HG02852 (cell line): ENCODE measurements at regions not wholly inside any gene's neighbourhood (a gene's known extent, or its start where the extent isn't known, plus 50 kb on each side); places are given as distances from the start of the nearest gene placed in this dataset.

ENCODE experiments used
- ATAC-seq: cut with Tn5 transposase; IDR thresholded peaks from one replicate; pipeline ENCODE4 v1.9.1; 2021; ENCODE audit warnings: mild to moderate bottlenecking, moderate library complexity; ENCODE audit not compliant: unreplicated experiment

DNA sequence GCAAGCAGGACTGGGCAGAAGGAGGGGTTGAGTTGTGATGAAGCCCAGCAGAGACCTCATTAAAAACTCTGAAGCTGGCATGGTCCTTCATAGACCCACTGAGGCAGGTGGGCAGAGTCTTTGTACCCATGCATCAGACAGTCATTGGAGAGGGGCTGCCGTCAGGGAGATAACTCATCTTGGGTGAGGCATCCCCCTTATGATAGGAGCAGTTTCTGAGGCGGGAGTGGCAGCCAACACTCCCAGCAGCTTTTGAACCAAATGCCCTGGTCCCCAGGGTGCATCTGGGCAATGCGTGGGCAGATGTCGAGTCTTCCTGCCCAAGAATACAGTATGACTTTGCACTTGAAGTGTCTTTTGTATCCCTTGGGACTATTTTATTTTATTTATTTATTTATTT lies 68.1 kb downstream of the HTR5A start:
- ATAC-seq, result no peak

DNA sequence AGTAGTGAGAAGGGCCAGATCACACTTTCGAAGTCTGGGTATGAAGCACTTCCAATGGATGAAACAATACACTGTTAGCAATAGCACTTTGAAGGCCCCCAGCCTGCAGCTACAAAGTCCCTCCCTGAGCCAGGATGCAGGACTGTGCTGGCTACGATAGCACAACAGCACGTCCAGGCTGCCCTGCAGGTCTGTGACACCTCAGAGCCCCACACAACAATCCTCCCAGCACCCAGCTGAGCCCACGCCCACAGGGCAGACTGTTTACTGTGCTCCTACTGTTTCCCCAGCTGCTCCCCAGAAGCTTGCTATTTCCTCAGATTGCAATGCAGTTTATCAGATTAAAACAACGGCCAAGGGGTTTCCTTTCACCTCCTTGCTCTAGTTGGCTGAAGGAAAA lies 71.4 kb downstream of the HTR5A start:
- no peak for ATAC-seq

DNA sequence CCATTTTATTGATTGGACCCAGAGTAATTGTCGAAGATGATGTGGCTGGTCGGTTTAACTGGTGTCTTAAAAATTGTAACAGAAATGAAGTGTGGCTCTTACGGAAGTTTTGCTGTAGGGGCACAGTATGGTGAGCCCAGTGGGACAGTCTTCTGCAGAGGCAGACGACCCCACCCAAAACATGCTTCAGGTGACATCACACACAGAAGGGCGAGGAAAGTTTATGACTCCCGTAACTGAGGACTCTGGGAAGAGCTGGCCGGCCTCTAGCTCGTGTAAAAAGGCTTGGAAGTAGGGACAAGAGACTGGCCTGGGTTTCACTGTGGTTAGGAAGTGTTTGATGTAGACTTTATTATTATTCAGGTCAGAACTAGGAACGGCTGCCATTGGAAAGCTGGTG lies 73.3 kb downstream of the HTR5A start:
- ATAC-seq, result no peak

GRCh38 chr7:155144371-155144770 lies 74.2 kb downstream of the HTR5A start:
- ATAC-seq, result no peak

GRCh38 chr7:155145477-155146255 lies 75.5 kb downstream of the HTR5A start:
- no peak for ATAC-seq

DNA sequence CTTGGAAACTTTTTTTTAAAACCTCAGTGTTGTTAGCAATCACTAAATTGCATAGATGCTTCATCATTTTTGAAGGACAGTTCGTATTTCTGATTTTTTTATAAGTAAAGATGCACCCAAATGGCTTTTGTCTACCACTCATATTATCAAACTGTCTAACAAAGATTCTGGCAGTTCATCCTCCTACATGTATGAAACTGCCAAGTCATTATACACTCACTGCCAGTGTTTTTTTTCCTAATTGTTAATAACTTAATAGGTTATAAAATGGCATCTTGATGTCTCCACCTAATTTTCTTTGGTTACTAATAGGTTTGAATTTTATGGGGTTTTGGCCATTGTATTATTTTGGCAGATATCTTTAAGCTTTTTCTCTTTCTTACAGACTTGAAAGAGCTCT lies 77.0 kb downstream of the HTR5A start:
- no peak for ATAC-seq

DNA sequence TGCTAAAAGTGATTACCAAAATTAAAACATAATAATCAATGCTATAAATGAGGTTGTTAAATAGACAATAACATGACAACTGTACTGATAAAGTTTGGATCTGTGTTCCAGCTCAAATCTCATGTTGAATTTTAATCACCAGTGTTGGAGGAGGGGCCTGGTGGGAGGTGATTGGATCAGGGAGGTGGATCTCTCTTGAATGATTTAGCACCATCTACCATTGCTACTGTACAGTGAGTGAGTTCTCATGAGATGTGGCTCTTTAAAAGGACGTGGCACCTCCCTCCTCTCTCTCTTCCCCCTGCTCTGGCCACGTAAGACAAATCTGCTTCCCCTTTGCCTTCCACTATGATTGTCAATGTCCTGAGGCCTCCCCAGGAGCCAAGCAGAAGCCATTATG lies 77.5 kb downstream of the HTR5A start:
- ATAC-seq, result no peak

GRCh38 chr7:155153676-155154075 lies 83.6 kb downstream of the HTR5A start:
- no peak for ATAC-seq

GRCh38 chr7:155154586-155154985 lies 84.5 kb downstream of the HTR5A start:
- ATAC-seq, result no peak

GRCh38 chr7:155161690-155162089 lies 91.6 kb downstream of the HTR5A start:
- ATAC-seq, result no peak

GRCh38 chr7:155162422-155162821 lies 92.3 kb downstream of the HTR5A start:
- ATAC-seq, result no peak

GRCh38 chr7:155163696-155164095 lies 93.6 kb downstream of the HTR5A start:
- no peak for ATAC-seq

DNA sequence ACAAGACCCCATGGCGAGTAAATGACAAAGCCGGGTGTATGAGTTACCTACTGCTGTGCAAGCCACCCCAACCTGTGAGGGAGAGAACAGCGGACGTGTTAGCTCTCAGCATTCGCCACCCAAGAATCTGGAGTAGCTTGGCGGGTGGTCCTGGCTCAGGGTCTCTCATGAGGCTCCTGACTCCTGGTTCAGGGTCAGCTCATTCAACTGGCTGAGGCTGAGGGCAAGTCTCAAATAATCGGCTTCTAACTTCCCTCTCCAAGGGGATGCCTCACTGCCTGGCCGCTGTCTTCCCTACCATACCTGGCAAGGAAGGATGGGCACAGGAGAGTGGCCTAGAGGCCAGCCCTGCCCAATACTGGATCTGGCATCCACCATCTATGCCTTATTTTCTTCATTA lies 94.2 kb downstream of the HTR5A start:
- ATAC-seq, result no peak

DNA sequence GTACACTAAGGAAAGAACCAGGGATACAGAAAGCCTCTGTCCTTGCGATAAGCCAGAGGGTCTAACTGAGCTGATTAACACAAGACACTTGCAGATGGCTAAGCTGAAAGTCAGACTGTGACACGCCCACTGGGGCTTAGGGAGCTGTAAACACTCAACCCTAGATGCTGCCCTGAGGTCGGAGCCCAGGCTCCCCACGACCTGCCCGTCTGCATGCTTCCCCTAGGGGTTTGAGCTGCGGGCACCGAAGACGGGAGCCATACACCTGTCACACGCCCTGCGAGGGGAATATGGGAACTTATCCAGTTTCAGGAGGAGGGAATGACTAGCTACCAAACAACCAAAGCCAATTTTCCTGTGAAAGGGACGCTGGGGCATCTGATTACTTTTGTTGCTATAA lies 96.0 kb downstream of the HTR5A start:
- ATAC-seq, result no peak

DNA sequence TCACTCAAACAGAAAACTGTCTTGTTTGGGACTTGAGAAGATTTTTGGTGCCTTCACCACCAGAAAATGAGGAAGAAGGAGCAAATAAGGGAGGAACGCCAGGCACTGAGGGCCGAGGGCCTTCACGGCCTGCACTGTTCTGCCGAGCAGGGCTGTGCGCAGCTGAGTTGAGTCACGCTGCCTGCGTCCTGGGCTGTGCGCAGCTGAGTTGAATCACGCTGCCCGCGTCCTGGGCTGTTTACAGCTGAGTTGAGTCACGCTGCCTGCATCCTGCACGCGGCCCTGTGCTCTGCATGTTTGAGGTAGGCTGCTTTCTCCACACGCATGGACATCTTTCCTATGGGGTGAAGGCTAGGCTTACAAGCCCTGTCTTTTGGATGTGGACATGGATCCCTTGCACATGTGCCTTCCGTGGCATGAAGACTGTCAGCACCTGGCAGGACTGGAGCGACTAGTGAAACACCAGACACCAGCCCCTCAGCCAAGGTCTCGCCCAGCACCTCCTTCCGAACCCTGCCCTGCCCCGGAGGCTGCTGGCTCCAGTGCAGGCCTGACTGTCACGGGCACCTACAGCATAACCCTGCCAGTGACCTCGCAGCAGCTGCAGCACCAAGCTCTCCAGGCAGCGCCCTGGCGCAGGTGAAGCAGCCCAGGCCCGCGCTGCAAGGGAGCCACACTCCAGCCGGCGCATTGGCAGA lies 96.7 kb downstream of the HTR5A start:
- no peak for ATAC-seq

- no peak for ATAC-seq
These were observed 97.7 kb downstream of the HTR5A start for GRCh38 chr7:155167706-155168365.

DNA sequence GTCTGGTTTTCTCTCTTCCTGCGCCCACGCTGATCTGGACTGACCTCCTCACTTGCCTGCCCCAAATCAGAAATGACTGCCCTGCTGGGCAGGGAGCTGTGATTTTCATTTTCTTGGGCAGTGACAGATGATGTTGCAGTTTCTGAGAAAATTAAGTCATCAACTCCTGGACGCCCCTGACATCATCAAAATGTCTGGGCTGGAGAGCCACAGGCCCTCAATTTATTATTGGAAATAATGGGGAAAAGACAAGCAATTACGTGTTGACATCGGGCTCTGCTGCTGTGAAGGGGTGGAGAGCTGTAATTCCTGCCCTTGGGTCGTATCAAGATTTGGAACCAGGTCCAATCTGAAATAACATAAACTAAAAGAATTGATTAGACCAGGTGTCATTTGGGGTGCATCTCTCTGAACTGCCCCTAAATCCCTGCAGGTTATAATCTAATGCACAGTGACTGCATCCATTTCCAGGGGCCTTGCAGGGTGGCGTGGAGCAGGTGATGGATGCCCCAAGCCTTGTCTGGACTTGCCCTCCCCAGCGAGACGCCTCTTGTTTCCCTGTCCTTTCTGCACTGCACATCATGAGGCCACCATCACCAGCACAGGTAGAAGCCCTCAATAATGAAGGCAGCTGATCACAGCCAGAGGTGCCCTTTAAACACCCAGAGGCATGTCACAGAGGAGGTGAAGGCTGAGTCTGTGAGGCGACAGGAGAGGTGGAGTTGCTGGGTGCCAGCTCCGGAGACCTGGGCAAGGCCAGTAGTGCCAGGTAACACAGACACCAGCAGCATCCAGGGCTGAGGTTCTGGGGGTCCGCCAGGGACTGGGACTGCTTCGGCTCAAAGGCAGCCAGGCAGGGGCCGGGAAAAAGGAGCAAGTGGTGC lies 98.7 kb downstream of the HTR5A start:
- no peak for ATAC-seq

DNA sequence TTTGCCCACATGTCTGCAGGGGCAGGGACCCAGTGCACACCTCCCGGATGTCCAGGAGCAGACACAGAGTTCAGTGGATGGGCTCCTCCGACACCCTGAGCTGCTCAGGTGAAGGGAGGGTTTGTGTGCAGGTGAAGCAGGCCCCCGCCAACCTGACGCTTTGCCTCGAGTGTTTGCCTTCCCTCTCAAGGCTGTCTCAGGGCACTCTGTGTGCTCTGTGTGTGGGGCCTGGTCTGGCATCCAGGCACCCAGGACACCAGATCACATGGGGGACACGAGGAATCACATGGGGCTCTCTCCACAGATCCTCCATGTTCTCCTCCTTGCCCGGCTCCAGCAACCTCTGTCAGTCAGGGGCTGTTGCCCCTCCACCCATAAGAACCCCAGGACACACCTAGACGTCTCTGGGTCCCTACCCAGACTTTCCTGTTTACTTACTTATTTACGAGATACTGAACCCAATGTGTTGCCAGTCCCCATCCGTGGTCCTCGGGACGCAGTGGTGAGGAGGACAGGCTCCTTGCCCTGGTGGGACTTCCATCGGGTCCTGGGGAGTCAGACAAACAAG lies 99.5 kb downstream of the HTR5A start:
- ATAC-seq, result no peak

GRCh38 chr7:155170331-155170730 lies 100.2 kb downstream of the HTR5A start:
- no peak for ATAC-seq

DNA sequence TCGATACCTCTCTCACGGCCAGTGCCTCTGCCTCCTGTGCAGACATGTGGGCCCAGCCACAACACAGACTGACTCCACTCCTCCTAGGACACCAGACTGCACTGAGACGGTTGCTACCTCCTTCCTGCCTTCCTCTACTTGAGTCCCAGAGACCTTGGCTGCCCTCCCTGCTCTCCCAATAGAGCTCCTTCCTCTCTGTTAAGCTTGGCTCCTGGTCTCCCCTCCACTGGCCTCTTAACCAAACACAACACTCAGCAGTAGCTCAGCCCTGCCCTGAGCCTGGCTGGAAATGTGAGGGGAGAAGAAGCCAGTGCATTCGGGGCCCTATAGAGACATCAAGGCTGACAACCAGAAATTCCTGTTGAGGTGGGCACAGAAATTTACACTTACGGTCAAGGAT lies 102.0 kb downstream of the HTR5A start:
- no peak for ATAC-seq

DNA sequence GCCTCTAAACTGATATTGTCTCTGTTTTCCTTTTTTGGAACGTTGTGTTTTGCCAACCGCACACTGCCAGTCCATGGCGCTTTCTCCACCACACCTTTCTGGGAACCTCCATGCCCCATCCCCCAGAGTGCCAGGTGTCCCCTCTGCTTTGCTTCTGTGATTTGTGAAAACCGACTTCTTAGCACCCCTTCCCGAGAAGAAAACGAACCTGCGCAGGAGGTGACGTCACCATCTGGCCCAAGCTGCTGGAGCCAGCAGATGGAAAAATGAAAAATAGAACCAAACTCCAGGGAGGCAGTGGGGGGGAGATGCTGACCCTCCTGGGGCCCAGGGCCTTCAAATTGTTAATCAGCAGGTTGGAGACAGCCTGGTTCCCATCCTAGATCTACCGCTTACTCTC lies 103.8 kb downstream of the HTR5A start:
- no peak for ATAC-seq
